ENCODE measurements at regions not wholly inside any gene's neighbourhood (a gene's known extent, or its start where the extent isn't known, plus 50 kb on each side); places are given as distances from the start of the nearest gene placed in this dataset.

- no peak for TF ChIP-seq NANOG (IDR thresholded peaks at IDR 0.05; ENCODE audit: insufficient read depth, low read depth, low read length, poor library complexity, severe bottlenecking)
Observed at GRCh38 chr1:17930635-17931034, 175.5 kb downstream of the ACTL8 start (continued).
